MM.1S (cell line): ENCODE measurements at regions not wholly inside any gene's neighbourhood (a gene's known extent, or its start where the extent isn't known, plus 50 kb on each side); places are given as distances from the start of the nearest gene placed in this dataset.

Source experiments
- DNase-seq: peaks from one replicate; pipeline ENCODE4 v3.0.0-alpha.2; 2015
- H2AFZ ChIP-seq: fragments of 300-600 bp; sonication (generic); 2 replicates; pipeline ENCODE4 v1.6.0; 2016; ENCODE audit warnings: antibody characterized with exemption, low read length
- H3F3A ChIP-seq: fragments of 300-600 bp; sonication (generic); 2 replicates; pipeline ENCODE4 v1.6.1; 2016; ENCODE audit warnings: mild to moderate bottlenecking, antibody characterized with exemption, low read length, moderate library complexity, mixed read lengths; ENCODE audit not compliant: insufficient read depth
- H3K27ac ChIP-seq: fragments of 300-600 bp; sonication (generic); 2 replicates; pipeline ENCODE4 v1.5.1; 2016; ENCODE audit warnings: mild to moderate bottlenecking, low read length
- H3K27me3 ChIP-seq: fragments of 300-600 bp; sonication (generic); replicated peaks from 2 replicates; pipeline ENCODE4 v1.6.0; 2016; ENCODE audit warnings: low read length; ENCODE audit not compliant: insufficient read depth
- H3K36me3 ChIP-seq: fragments of 300-600 bp; sonication (generic); replicated peaks from 2 replicates; pipeline ENCODE4 v1.6.1; 2016; ENCODE audit warnings: mild to moderate bottlenecking, low read length, mixed read lengths; ENCODE audit not compliant: insufficient read depth
- H3K4me1 ChIP-seq: fragments of 300-600 bp; sonication (generic); 2 replicates; pipeline ENCODE4 v1.6.1; 2016; ENCODE audit warnings: low read length, mixed read lengths
- H3K4me2 ChIP-seq: fragments of 300-600 bp; sonication (generic); 2 replicates; pipeline ENCODE4 v1.6.0; 2016; ENCODE audit warnings: low read depth, low read length
- H3K4me3 ChIP-seq: fragments of 300-600 bp; sonication (generic); 2 replicates; pipeline ENCODE4 v1.5.1; 2016; ENCODE audit warnings: low read length, mixed read lengths
- H3K79me2 ChIP-seq: fragments of 300-600 bp; sonication (generic); 2 replicates; pipeline ENCODE4 v1.6.1; 2016; ENCODE audit warnings: mixed run types, low read length, mixed read lengths
- H3K9ac ChIP-seq: fragments of 300-600 bp; sonication (generic); 2 replicates; pipeline ENCODE4 v1.6.1; 2016; ENCODE audit warnings: low read length, mixed read lengths
- H3K9me2 ChIP-seq: fragments of 300-600 bp; sonication (generic); replicated peaks from 2 replicates; pipeline ENCODE4 v1.6.1; 2016; ENCODE audit warnings: mild to moderate bottlenecking, low read length, mixed read lengths; ENCODE audit not compliant: insufficient read depth
- H3K9me3 ChIP-seq: fragments of 300-600 bp; sonication (generic); replicated peaks from 2 replicates; pipeline ENCODE4 v1.6.1; 2016; ENCODE audit warnings: mild to moderate bottlenecking, low read length, mixed read lengths; ENCODE audit not compliant: insufficient read depth
- H4K20me1 ChIP-seq: fragments of 300-600 bp; sonication (generic); 2 replicates; pipeline ENCODE4 v1.6.1; 2016; ENCODE audit warnings: mild to moderate bottlenecking, low read length, moderate library complexity, mixed read lengths; ENCODE audit not compliant: insufficient read depth
- EZH2 ChIP-seq: fragments of 300-600 bp; sonication (generic); optimal IDR thresholded peaks from 2 replicates; pipeline ENCODE3; 2017; ENCODE audit warnings: low read depth, mild to moderate bottlenecking, antibody characterized with exemption, low read length, mixed read lengths
- EZH2phosphoT487 ChIP-seq: fragments of 300-600 bp; sonication (generic); IDR thresholded peaks from 2 replicates; pipeline ENCODE4 v1.6.1; 2018; ENCODE audit warnings: antibody characterized with exemption, low read length
- TF ChIP-seq, protein P1 (sequence below): fragments of 300-600 bp; sonication (generic); IDR thresholded peaks from 2 replicates; pipeline ENCODE4 v1.5.1; 2016; ENCODE audit warnings: antibody characterized with exemption, low read length, mixed read lengths

DNA sequence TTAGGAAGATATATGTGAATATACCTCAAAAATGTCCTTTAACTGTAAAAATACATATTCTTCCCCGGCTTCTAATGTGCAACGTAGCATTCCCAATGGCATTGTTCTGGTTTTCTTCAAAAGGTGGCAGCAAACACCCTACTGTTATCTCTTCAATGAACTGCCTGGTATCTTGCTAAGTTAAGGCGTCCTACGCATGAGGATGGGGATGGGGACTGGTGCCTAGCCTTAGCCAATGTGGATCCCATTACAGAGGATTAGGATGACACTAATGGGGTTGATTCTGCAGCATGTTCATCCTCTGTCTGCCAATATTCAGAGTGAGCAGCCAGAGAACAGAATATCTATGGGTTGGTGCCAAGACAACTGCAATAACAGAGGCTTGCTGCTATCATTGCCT lies 334.9 kb upstream of the ADGRL3 start:
- Histone ChIP-seq H3K9me3 (no peaks in the 10 kb centered on the region), H4K20me1 (no peaks in the 10 kb centered on the region), H3K27ac (no peak overlapping the region), H3K4me3 (no peak overlapping the region), H3K4me1 (no peaks in the 10 kb centered on the region; the same call in 1 of the 2 replicates), H3K79me2 (no peaks in the 10 kb centered on the region), H3K27me3 (no peaks in the 10 kb centered on the region), H2AFZ (no peak overlapping the region), H3K4me2 (no peak overlapping the region), H3K9ac (no peak overlapping the region), H3F3A (no peaks in the 10 kb centered on the region), H3K9me2 (no peaks in the 10 kb centered on the region), H3K36me3 (no peaks in the 10 kb centered on the region)
- TF ChIP-seq EZH2phosphoT487 = no peak
- no peak for TF ChIP-seq EZH2
- TF ChIP-seq, protein P1, sequence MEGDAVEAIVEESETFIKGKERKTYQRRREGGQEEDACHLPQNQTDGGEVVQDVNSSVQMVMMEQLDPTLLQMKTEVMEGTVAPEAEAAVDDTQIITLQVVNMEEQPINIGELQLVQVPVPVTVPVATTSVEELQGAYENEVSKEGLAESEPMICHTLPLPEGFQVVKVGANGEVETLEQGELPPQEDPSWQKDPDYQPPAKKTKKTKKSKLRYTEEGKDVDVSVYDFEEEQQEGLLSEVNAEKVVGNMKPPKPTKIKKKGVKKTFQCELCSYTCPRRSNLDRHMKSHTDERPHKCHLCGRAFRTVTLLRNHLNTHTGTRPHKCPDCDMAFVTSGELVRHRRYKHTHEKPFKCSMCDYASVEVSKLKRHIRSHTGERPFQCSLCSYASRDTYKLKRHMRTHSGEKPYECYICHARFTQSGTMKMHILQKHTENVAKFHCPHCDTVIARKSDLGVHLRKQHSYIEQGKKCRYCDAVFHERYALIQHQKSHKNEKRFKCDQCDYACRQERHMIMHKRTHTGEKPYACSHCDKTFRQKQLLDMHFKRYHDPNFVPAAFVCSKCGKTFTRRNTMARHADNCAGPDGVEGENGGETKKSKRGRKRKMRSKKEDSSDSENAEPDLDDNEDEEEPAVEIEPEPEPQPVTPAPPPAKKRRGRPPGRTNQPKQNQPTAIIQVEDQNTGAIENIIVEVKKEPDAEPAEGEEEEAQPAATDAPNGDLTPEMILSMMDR = no peak
- no peak for DNase-seq

DNA sequence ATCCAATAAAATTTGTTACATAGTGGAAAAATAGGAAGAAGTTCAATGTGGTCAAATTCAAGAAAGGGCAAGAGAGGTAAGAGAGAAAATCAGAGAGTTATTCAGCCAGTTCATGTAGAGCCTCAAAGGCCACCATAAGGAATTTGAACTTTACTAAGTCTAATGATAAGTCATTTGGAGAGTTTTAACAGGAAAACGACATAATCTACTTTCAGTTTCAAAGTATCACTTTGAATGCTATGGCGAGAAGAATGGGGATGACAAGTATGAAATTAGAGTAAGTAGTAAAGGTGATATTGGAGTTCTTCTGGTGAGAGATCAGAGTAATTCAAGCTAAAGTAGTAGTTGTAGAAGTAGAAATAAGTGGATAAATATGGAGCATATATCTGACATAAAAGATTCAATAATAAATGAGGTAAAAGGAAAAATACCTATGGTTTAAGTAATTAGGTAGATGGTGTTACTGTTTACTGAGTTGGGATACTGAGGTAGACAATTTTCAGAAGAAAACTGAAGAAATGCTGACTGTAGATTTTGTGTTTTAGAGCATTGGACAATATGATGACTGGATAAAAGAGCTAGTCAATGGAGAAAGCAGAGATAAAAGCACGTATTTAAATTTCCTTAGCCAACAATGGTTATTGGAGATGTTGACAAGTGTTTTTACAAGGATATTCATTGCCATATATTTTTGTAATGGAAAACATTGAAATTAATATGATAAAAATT lies 331.7 kb upstream of the ADGRL3 start:
- H3K9me2 ChIP-seq = no peaks in the 10 kb centered on the region
- H3K79me2 ChIP-seq = no peaks in the 10 kb centered on the region
- H3K4me3 ChIP-seq = no peak overlapping the region
- no peak overlapping the region for H3K9ac ChIP-seq
- H3K36me3 ChIP-seq = no peaks in the 10 kb centered on the region
- 0 out of 2 replicates have a peak, but pooled peaks cover 2% of the 10 kb centered on the region for H4K20me1 ChIP-seq
- no peaks in the 10 kb centered on the region for H3K9me3 ChIP-seq
- no peak overlapping the region for H2AFZ ChIP-seq
- no peak overlapping the region for H3K27ac ChIP-seq
- DNase-seq = peak; percentile 52
- no peaks in the 10 kb centered on the region for H3F3A ChIP-seq
- TF ChIP-seq EZH2 (no peak), EZH2phosphoT487 (no peak)
- TF ChIP-seq, protein P1 = no peak
- no peaks in the 10 kb centered on the region; the same call in 1 of the 2 replicates for H3K4me1 ChIP-seq
- peak overlapping the region; percentile 8; the same call in 1 of the 2 replicates for H3K4me2 ChIP-seq
- H3K27me3 ChIP-seq = no peaks in the 10 kb centered on the region

DNA sequence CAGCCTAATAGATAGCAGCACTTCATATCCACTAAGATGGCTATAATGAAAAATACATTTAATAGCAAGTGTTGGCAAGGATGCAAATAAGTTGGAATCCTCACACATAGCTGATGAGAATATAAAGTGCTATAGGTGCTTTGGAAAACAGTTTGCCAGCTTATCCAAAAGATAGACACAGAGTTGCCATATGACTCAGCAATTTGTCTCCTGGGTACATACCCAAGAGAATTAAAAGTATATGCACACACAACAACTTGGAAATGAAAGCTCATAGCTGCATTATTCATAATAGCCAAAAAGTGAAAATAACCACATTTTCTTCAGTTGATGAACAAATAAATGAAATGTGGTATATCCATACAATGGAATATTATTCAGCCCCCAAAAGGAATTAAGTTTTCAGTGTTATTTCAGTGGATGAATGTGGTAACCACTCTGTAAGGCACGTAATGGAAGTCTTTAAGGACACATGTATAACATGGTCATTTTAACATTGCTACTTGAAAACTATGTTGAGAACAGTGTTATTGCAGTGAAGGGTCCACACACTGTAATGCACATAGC lies 320.9 kb upstream of the ADGRL3 start:
- TF ChIP-seq, protein P1 = no peak
- H3K9me3 ChIP-seq = no peaks in the 10 kb centered on the region
- no peaks in the 10 kb centered on the region for H3F3A ChIP-seq
- DNase-seq = no peak
- no peak overlapping the region for H3K4me3 ChIP-seq
- H3K79me2 ChIP-seq = no peaks in the 10 kb centered on the region
- no peak overlapping the region for H3K4me2 ChIP-seq
- no peaks in the 10 kb centered on the region for H3K4me1 ChIP-seq
- no peaks in the 10 kb centered on the region for H3K27me3 ChIP-seq
- H4K20me1 ChIP-seq = no peaks in the 10 kb centered on the region
- H3K36me3 ChIP-seq = no peaks in the 10 kb centered on the region
- no peak overlapping the region for H2AFZ ChIP-seq
- H3K9me2 ChIP-seq = no peaks in the 10 kb centered on the region
- no peak overlapping the region for H3K27ac ChIP-seq
- no peak overlapping the region for H3K9ac ChIP-seq
